Loucy (cell line): ENCODE measurements at regions not wholly inside any gene's neighbourhood (a gene's known extent, or its start where the extent isn't known, plus 50 kb on each side); places are given as distances from the start of the nearest gene placed in this dataset.

ENCODE experiments used
- H2AFZ ChIP-seq: fragments of 200-600 bp; sonication (generic); 2 replicates; pipeline ENCODE4 v1.6.0; 2016; ENCODE audit warnings: antibody characterized with exemption, mild to moderate bottlenecking, low read length, moderate library complexity
- H3F3A ChIP-seq: fragments of 200-600 bp; 2 replicates; pipeline ENCODE4 v1.6.0; 2016; ENCODE audit warnings: antibody characterized with exemption, low read depth, mild to moderate bottlenecking
- H3K27me3 ChIP-seq: fragments of 200-600 bp; sonication (generic); 2 replicates; pipeline ENCODE4 v1.6.1; 2014; ENCODE audit warnings: low read length, mild to moderate bottlenecking; ENCODE audit not compliant: insufficient read depth, poor library complexity, severe bottlenecking
- H3K36me3 ChIP-seq: fragments of 200-600 bp; sonication (generic); 2 replicates; pipeline ENCODE4 v1.6.1; 2016; ENCODE audit warnings: low read length; ENCODE audit not compliant: insufficient read depth
- H3K4me1 ChIP-seq: fragments of 200-600 bp; sonication (generic); 2 replicates; pipeline ENCODE4 v1.5.1; 2014; ENCODE audit warnings: low read length, mild to moderate bottlenecking; ENCODE audit not compliant: insufficient read depth, poor library complexity, severe bottlenecking
- H3K4me2 ChIP-seq: fragments of 200-600 bp; sonication (generic); 2 replicates; pipeline ENCODE4 v1.6.0; 2014; ENCODE audit warnings: antibody characterized with exemption, low read length, low read depth, mild to moderate bottlenecking; ENCODE audit not compliant: poor library complexity, severe bottlenecking
- H3K4me3 ChIP-seq: fragments of 200-600 bp; sonication (generic); 2 replicates; pipeline ENCODE4 v1.5.1; 2014; ENCODE audit warnings: low read length, mild to moderate bottlenecking, mixed read lengths; ENCODE audit not compliant: poor library complexity, severe bottlenecking
- H3K79me2 ChIP-seq: fragments of 200-600 bp; sonication (generic); 2 replicates; pipeline ENCODE4 v1.6.1; 2014; ENCODE audit warnings: low read length; ENCODE audit not compliant: insufficient read depth
- H3K9ac ChIP-seq: fragments of 200-600 bp; sonication (generic); 2 replicates; pipeline ENCODE4 v1.6.0; 2014; ENCODE audit warnings: mild to moderate bottlenecking, low read depth, low read length, moderate library complexity; ENCODE audit not compliant: poor library complexity, severe bottlenecking
- H3K9me2 ChIP-seq: fragments of 200-600 bp; sonication (generic); replicated peaks from 2 replicates; pipeline ENCODE4 v1.6.1; 2016; ENCODE audit warnings: low read depth, low read length, mixed read lengths
- H3K9me3 ChIP-seq: fragments of 200-600 bp; sonication (generic); 2 replicates; pipeline ENCODE4 v1.6.1; 2014; ENCODE audit warnings: mild to moderate bottlenecking, antibody characterized with exemption, low read length, low read depth; ENCODE audit not compliant: insufficient read depth
- H4K20me1 ChIP-seq: fragments of 200-600 bp; sonication (generic); 2 replicates; pipeline ENCODE4 v1.6.0; 2014; ENCODE audit warnings: antibody characterized with exemption, low read length, mild to moderate bottlenecking; ENCODE audit not compliant: insufficient read depth, poor library complexity, severe bottlenecking
- CTCF ChIP-seq: fragments of 200-600 bp; sonication (generic); conservative IDR thresholded peaks from 2 replicates; pipeline ENCODE4 v1.5.1; 2014; ENCODE audit warnings: mild to moderate bottlenecking, antibody characterized with exemption, low read length
- EZH2phosphoT487 ChIP-seq: fragments of 200-600 bp; IDR thresholded peaks from 2 replicates; pipeline ENCODE4 v1.6.1; 2018; ENCODE audit warnings: antibody characterized with exemption, mild to moderate bottlenecking, moderate library complexity, borderline replicate concordance

GRCh38 chr5:125558016-125558415 lies 811.6 kb upstream of the ZNF608 start:
- no peaks in the 10 kb centered on the region for H4K20me1 ChIP-seq
- H3K36me3 ChIP-seq = no peaks in the 10 kb centered on the region
- no peak overlapping the region for H3K4me2 ChIP-seq
- no peaks in the 10 kb centered on the region for H3K27me3 ChIP-seq
- no peaks in the 10 kb centered on the region for H3K79me2 ChIP-seq
- no peak overlapping the region for H3K4me3 ChIP-seq
- H3K9me3 ChIP-seq = no peaks in the 10 kb centered on the region
- H3K9ac ChIP-seq = no peak overlapping the region
- no peak for TF ChIP-seq CTCF
- no peak for TF ChIP-seq EZH2phosphoT487
- H3K4me1 ChIP-seq = no peaks in the 10 kb centered on the region
- H3K9me2 ChIP-seq = no peaks in the 10 kb centered on the region
- H3F3A ChIP-seq = no peaks in the 10 kb centered on the region
- no peak overlapping the region for H2AFZ ChIP-seq

- Histone ChIP-seq H3K9me2 (no peaks in the 10 kb centered on the region), H3K4me2 (no peak overlapping the region), H3K4me3 (no peak overlapping the region), H3K36me3 (no peaks in the 10 kb centered on the region), H3K9ac (no peak overlapping the region), H3K4me1 (no peaks in the 10 kb centered on the region), H3K9me3 (no peaks in the 10 kb centered on the region), H4K20me1 (no peaks in the 10 kb centered on the region), H3F3A (no peaks in the 10 kb centered on the region), H2AFZ (no peak overlapping the region), H3K79me2 (no peaks in the 10 kb centered on the region), H3K27me3 (no peaks in the 10 kb centered on the region)
- no peak for TF ChIP-seq EZH2phosphoT487
- no peak for TF ChIP-seq CTCF
These were observed 812.0 kb upstream of the ZNF608 start for GRCh38 chr5:125558466-125558865.

GRCh38 chr5:125559296-125559695 lies 812.9 kb upstream of the ZNF608 start:
- H3K4me1 ChIP-seq = no peaks in the 10 kb centered on the region
- H3K79me2 ChIP-seq = no peaks in the 10 kb centered on the region
- H3F3A ChIP-seq = no peaks in the 10 kb centered on the region
- no peaks in the 10 kb centered on the region for H3K9me3 ChIP-seq
- H3K9ac ChIP-seq = no peak overlapping the region
- no peak overlapping the region for H2AFZ ChIP-seq
- H4K20me1 ChIP-seq = no peaks in the 10 kb centered on the region
- H3K27me3 ChIP-seq = no peaks in the 10 kb centered on the region
- H3K36me3 ChIP-seq = no peaks in the 10 kb centered on the region
- TF ChIP-seq EZH2phosphoT487 = no peak
- TF ChIP-seq CTCF = no peak
- no peak overlapping the region for H3K4me3 ChIP-seq
- H3K4me2 ChIP-seq = no peak overlapping the region
- H3K9me2 ChIP-seq = no peaks in the 10 kb centered on the region
